Activated CD4-positive, alpha-beta T cell treated with anti-CD3 and anti-CD28 coated beads, Interleukin-2, amount 50 U/mL, for 1 hour (primary cell): ENCODE measurements at regions not wholly inside any gene's neighbourhood (a gene's known extent, or its start where the extent isn't known, plus 50 kb on each side); places are given as distances from the start of the nearest gene placed in this dataset.
"Not testable (repeated sequence)": the region's sequence is repeated elsewhere in the genome, so short reads cannot be mapped to it uniquely, and the experiment has no call there.

Experiments
- DNase-seq: peaks from one replicate; pipeline ENCODE4 v3.0.0-alpha.2; 2020

GRCh38 chr2:22957446-22957845, 427.5 kb upstream of the KLHL29 start:
- DNase-seq = no peak

- DNase-seq = no peak
These were observed 426.7 kb upstream of the KLHL29 start for GRCh38 chr2:22958308-22958707.

GRCh38 chr2:22967756-22968155, 417.2 kb upstream of the KLHL29 start:
- DNase-seq = no peak

GRCh38 chr2:22970284-22970975, 414.5 kb upstream of the KLHL29 start:
- DNase-seq = no peak

GRCh38 chr2:22970991-22971390, 414.0 kb upstream of the KLHL29 start:
- no peak for DNase-seq

GRCh38 chr2:22981785-22982184, 403.2 kb upstream of the KLHL29 start:
- no peak for DNase-seq

GRCh38 chr2:22984152-22984551, 400.8 kb upstream of the KLHL29 start:
- DNase-seq = not testable (repeated sequence)

- no peak for DNase-seq
These were observed 394.7 kb upstream of the KLHL29 start for GRCh38 chr2:22990246-22990645.

GRCh38 chr2:22991844-22992243, 393.1 kb upstream of the KLHL29 start:
- no peak for DNase-seq

- no peak for DNase-seq
These were observed 392.5 kb upstream of the KLHL29 start for GRCh38 chr2:22992441-22992840.

GRCh38 chr2:22993250-22993649, 391.7 kb upstream of the KLHL29 start:
- no peak for DNase-seq

- DNase-seq = no peak
These were observed 389.4 kb upstream of the KLHL29 start for GRCh38 chr2:22995576-22995975.

- DNase-seq = no peak
These were observed 388.1 kb upstream of the KLHL29 start for GRCh38 chr2:22996911-22997310.

- DNase-seq = no peak
These were observed 386.6 kb upstream of the KLHL29 start for GRCh38 chr2:22998359-22998758.

- no peak for DNase-seq
These were observed 385.0 kb upstream of the KLHL29 start for GRCh38 chr2:22999951-23000350.

GRCh38 chr2:23002234-23002633, 382.7 kb upstream of the KLHL29 start:
- DNase-seq = no peak

GRCh38 chr2:23005469-23005868, 379.5 kb upstream of the KLHL29 start:
- DNase-seq = no peak

- no peak for DNase-seq
These were observed 377.2 kb upstream of the KLHL29 start for GRCh38 chr2:23007631-23008235.

- no peak for DNase-seq
These were observed 376.5 kb upstream of the KLHL29 start for GRCh38 chr2:23008440-23008839.

- DNase-seq = no peak
These were observed 376.0 kb upstream of the KLHL29 start for GRCh38 chr2:23008951-23009350.

GRCh38 chr2:23009545-23010149, 375.3 kb upstream of the KLHL29 start:
- no peak for DNase-seq

- DNase-seq = no peak
These were observed 372.5 kb upstream of the KLHL29 start for GRCh38 chr2:23012499-23012898.

GRCh38 chr2:23015651-23016200, 369.3 kb upstream of the KLHL29 start:
- DNase-seq = no peak

- DNase-seq = no peak
These were observed 365.5 kb upstream of the KLHL29 start for GRCh38 chr2:23019476-23019875.
